ENCODE measurements at regions not wholly inside any gene's neighbourhood (a gene's known extent, or its start where the extent isn't known, plus 50 kb on each side); places are given as distances from the start of the nearest gene placed in this dataset.
A peak's percentile ranks its signal among the peaks of the same experiment; 100 is the strongest.

GRCh38 chr9:92196909-92197308, 81.7 kb upstream of the SPTLC1 start:
- Histone ChIP-seq H3K27me3 (no peaks in the 10 kb centered on the region), H3K36me3 (no peaks in the 10 kb centered on the region), H3K9me3 (ENCODE audit: low read depth) (no peaks in the 10 kb centered on the region), H3K27ac (no peak overlapping the region), H3K4me3 (no peak overlapping the region), H3K4me1 (ENCODE audit: low read depth) (no peaks in the 10 kb centered on the region)
- TF ChIP-seq, protein P1, sequence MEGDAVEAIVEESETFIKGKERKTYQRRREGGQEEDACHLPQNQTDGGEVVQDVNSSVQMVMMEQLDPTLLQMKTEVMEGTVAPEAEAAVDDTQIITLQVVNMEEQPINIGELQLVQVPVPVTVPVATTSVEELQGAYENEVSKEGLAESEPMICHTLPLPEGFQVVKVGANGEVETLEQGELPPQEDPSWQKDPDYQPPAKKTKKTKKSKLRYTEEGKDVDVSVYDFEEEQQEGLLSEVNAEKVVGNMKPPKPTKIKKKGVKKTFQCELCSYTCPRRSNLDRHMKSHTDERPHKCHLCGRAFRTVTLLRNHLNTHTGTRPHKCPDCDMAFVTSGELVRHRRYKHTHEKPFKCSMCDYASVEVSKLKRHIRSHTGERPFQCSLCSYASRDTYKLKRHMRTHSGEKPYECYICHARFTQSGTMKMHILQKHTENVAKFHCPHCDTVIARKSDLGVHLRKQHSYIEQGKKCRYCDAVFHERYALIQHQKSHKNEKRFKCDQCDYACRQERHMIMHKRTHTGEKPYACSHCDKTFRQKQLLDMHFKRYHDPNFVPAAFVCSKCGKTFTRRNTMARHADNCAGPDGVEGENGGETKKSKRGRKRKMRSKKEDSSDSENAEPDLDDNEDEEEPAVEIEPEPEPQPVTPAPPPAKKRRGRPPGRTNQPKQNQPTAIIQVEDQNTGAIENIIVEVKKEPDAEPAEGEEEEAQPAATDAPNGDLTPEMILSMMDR (IDR thresholded peaks at IDR 0.05; ENCODE audit: low read depth, low read length): no peak
- DNase-seq (ENCODE audit: low read depth in 1 of 2, low spot score in 1 of 2): peak in 1 of 2 donors; percentile 60

- Histone ChIP-seq H3K4me3 (no peak overlapping the region), H3K36me3 (no peaks in the 10 kb centered on the region), H3K27me3 (no peaks in the 10 kb centered on the region), H3K4me1 (ENCODE audit: low read depth) (no peaks in the 10 kb centered on the region), H3K27ac (no peak overlapping the region), H3K9me3 (ENCODE audit: low read depth) (no peaks in the 10 kb centered on the region)
- no peak for DNase-seq (ENCODE audit: low read depth in 1 of 2, low spot score in 1 of 2)
- TF ChIP-seq, protein P1 (IDR thresholded peaks at IDR 0.05; ENCODE audit: low read depth, low read length): no peak
Observed at GRCh38 chr9:92196400-92196799, 81.2 kb upstream of the SPTLC1 start.

GRCh38 chr9:92191801-92192200, 76.6 kb upstream of the SPTLC1 start:
- no peaks in the 10 kb centered on the region for H3K4me1 ChIP-seq (ENCODE audit: low read depth)
- H3K4me3 ChIP-seq: no peak overlapping the region
- H3K27ac ChIP-seq: no peak overlapping the region
- no peaks in the 10 kb centered on the region for H3K36me3 ChIP-seq
- peak in 1 of 2 donors; percentile 33 for DNase-seq (ENCODE audit: low read depth in 1 of 2, low spot score in 1 of 2)
- no peaks in the 10 kb centered on the region for H3K27me3 ChIP-seq
- no peaks in the 10 kb centered on the region for H3K9me3 ChIP-seq (ENCODE audit: low read depth)
- TF ChIP-seq, protein P1 (IDR thresholded peaks at IDR 0.05; ENCODE audit: low read depth, low read length): no peak

- no peak for DNase-seq (ENCODE audit: low read depth in 1 of 2, low spot score in 1 of 2)
- H3K4me3 ChIP-seq: no peak overlapping the region
- no peaks in the 10 kb centered on the region for H3K27me3 ChIP-seq
- no peaks in the 10 kb centered on the region for H3K4me1 ChIP-seq (ENCODE audit: low read depth)
- no peaks in the 10 kb centered on the region for H3K36me3 ChIP-seq
- no peak overlapping the region for H3K27ac ChIP-seq
- no peaks in the 10 kb centered on the region for H3K9me3 ChIP-seq (ENCODE audit: low read depth)
- TF ChIP-seq, protein P1 (IDR thresholded peaks at IDR 0.05; ENCODE audit: low read depth, low read length): no peak
Observed at GRCh38 chr9:92190536-92190790, 75.2 kb upstream of the SPTLC1 start.

DNA sequence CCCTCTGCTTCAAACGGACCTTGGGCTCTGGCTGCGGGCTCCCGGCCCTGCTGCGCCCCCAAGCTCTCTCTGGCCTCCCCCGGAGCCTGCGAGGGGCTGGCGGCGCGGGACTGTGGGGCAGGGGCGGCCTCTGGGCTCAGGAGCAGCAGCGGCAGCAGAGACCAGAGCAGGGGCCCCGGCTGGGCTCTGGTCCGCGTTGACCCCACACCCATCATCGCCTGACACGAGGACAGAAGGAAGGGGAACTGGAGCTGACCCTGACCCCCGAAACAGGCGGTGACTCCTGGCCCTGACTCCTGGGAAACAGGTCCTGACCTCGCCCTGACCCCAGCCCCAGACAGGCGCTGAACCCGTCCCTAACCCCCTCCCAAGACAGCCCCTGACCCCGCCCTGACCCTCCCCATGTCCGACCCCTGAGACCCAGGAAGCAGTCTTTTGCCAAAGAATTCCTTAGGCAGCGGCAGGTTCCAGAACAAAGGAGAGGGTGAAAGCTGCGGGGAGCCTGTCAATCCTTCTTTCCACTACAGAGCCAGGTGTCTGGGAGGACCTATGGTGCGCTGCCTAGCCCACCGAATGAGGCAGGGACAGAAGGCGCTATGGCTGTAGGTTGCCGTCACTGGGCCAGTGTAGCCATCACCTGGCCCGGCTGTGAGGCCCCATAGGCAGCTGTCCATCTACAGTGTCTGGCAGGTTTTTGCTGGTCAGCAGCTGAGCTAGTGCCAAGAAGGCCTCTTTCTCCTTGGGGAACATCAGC, 74.7 kb upstream of the SPTLC1 start:
- TF ChIP-seq, protein P1 (IDR thresholded peaks at IDR 0.05; ENCODE audit: low read depth, low read length): no peak
- no peaks in the 10 kb centered on the region for H3K9me3 ChIP-seq (ENCODE audit: low read depth)
- H3K4me1 ChIP-seq (ENCODE audit: low read depth): no peaks in the 10 kb centered on the region
- H3K27ac ChIP-seq: no peak overlapping the region
- DNase-seq (ENCODE audit: low read depth in 1 of 2, low spot score in 1 of 2): no peak
- H3K36me3 ChIP-seq: no peaks in the 10 kb centered on the region
- H3K27me3 ChIP-seq: no peaks in the 10 kb centered on the region
- no peak overlapping the region for H3K4me3 ChIP-seq
